ENCODE measurements at regions not wholly inside any gene's neighbourhood (a gene's known extent, or its start where the extent isn't known, plus 50 kb on each side); places are given as distances from the start of the nearest gene placed in this dataset.

- TF ChIP-seq CTCF (conservative IDR thresholded peaks at IDR 0.05 in 1 of 2, IDR thresholded peaks at IDR 0.05 in 1 of 2; ENCODE audit: low read depth in 1 of 2, low read length in 2 of 2): no peak
- TF ChIP-seq EZH2 (IDR thresholded peaks at IDR 0.05; ENCODE audit: low read length, missing control alignments): no peak
Measured at GRCh38 chr4:101528526-101528925, 181.2 kb upstream of the PPP3CA start.
